Kidney (tissue), 13 donors: ENCODE measurements at regions not wholly inside any gene's neighbourhood (a gene's known extent, or its start where the extent isn't known, plus 50 kb on each side); places are given as distances from the start of the nearest gene placed in this dataset.

Source experiments
- DNase-seq, 5 donors: peaks; one replicate each; pipeline ENCODE4 v3.0.0-alpha.2; 2013 to 2020
- FAIRE-seq: peaks from 2 replicates; lab custom pipeline; 2012; peaks lifted over from hg19 to GRCh38; lab: Jason Lieb, UNC
- H3K27ac ChIP-seq, 2 donors: one replicate each; pipeline ENCODE4 v1.7.0; 2013; ENCODE audit warnings: low read depth in 2 of 2, low read length in 2 of 2, inconsistent platforms in 1 of 2
- H3K27me3 ChIP-seq: one replicate; pipeline ENCODE4 v1.7.1; 2013; ENCODE audit warnings: low read length, inconsistent platforms; ENCODE audit not compliant: control insufficient read depth, insufficient read depth
- H3K36me3 ChIP-seq, 3 donors: one replicate each; pipeline versions ENCODE4 v1.7.0 to v1.7.1; 2013; ENCODE audit warnings: low read length in 3 of 3, control low read depth in 1 of 3, inconsistent platforms in 1 of 3; ENCODE audit not compliant: insufficient read depth in 3 of 3, control insufficient read depth in 2 of 3
- H3K4me1 ChIP-seq, 3 donors: one replicate each; pipeline versions ENCODE4 v1.7.0 to v1.7.1; 2013; ENCODE audit warnings: low read length in 3 of 3, inconsistent platforms in 1 of 3, low read depth in 1 of 3; ENCODE audit not compliant: control insufficient read depth in 2 of 3, insufficient read depth in 2 of 3
- H3K4me3 ChIP-seq, 3 donors: one replicate each; pipeline versions ENCODE4 v1.7.0 to v1.8.1; 2013; ENCODE audit warnings: low read length in 3 of 3, control low read depth in 1 of 3, inconsistent platforms in 1 of 3
- H3K9ac ChIP-seq, 3 donors: one replicate each; pipeline versions ENCODE4 v1.7.0 to v1.7.1; 2013; ENCODE audit warnings: low read length in 3 of 3, control low read depth in 1 of 3, inconsistent platforms in 1 of 3
- H3K9me3 ChIP-seq, 3 donors: one replicate each; pipeline versions ENCODE4 v1.7.0 to v1.7.1; 2013; ENCODE audit warnings: low read length in 3 of 3, control low read depth in 1 of 3, inconsistent platforms in 1 of 3; ENCODE audit not compliant: control insufficient read depth in 2 of 3, insufficient read depth in 1 of 3
- CTCF ChIP-seq: IDR thresholded peaks from 3 replicates; pipeline ENCODE4 v1.5.1; 2012; ENCODE audit warnings: mild to moderate bottlenecking, moderate library complexity, borderline replicate concordance; ENCODE audit not compliant: insufficient read depth; ENCODE audit errors: extremely low read depth
- intact Hi-C: fragments of 100-400 bp; cut with DNase I; formaldehyde crosslinking; loops from one replicate; pipeline ENCODE4 v1.11.1; 2022
- donor health status: control.
- donor health status: control.
- donor health status: control.
- donor health status: control.
- donor health status: control.
- donor health status: DM: yes; HTN: yes; CAD: no.
- donor health status: Normal renal cell carcinoma (clear cell type).

GRCh38 chr6:144338951-144339700, 54.0 kb downstream of the UTRN start:
- Histone ChIP-seq H3K9me3 (no peaks in the 10 kb centered on the region), H3K27ac (no peak overlapping the region), H3K27me3 (no peaks in the 10 kb centered on the region), H3K4me3 (no peak overlapping the region), H3K36me3 (no peaks in the 10 kb centered on the region), H3K4me1 (peaks cover 0 to 16% (median 3%) of the 10 kb centered on the region in 3 donors), H3K9ac (no peak overlapping the region)
- DNase-seq (no peak), FAIRE-seq (no peak)
- intact Hi-C loops = no loop called here
- TF ChIP-seq CTCF = no peak

- no peak overlapping the region for H3K9ac ChIP-seq
- no peaks in the 10 kb centered on the region for H3K9me3 ChIP-seq
- no peak for TF ChIP-seq CTCF
- no peak for FAIRE-seq
- no peaks in the 10 kb centered on the region for H3K36me3 ChIP-seq
- no peak for DNase-seq
- no peak overlapping the region for H3K4me3 ChIP-seq
- intact Hi-C loops = no loop called here
- peaks cover 0 to 14% (median 3%) of the 10 kb centered on the region in 3 donors for H3K4me1 ChIP-seq
- no peaks in the 10 kb centered on the region for H3K27me3 ChIP-seq
- H3K27ac ChIP-seq = no peak overlapping the region
Observed at GRCh38 chr6:144339859-144340452, 54.8 kb downstream of the UTRN start.

GRCh38 chr6:144340541-144341371, 55.6 kb downstream of the UTRN start:
- TF ChIP-seq CTCF = no peak
- FAIRE-seq (no peak), DNase-seq (no peak)
- Histone ChIP-seq H3K27ac (no peak overlapping the region), H3K4me3 (no peak overlapping the region), H3K36me3 (no peaks in the 10 kb centered on the region), H3K9me3 (no peaks in the 10 kb centered on the region), H3K4me1 (peaks cover 0 to 9% (median 3%) of the 10 kb centered on the region in 3 donors), H3K9ac (no peak overlapping the region), H3K27me3 (no peaks in the 10 kb centered on the region)
- intact Hi-C loops = no loop called here
